HG03159 (cell line): ENCODE measurements at regions not wholly inside any gene's neighbourhood (a gene's known extent, or its start where the extent isn't known, plus 50 kb on each side); places are given as distances from the start of the nearest gene placed in this dataset.

Experiments
- ATAC-seq: cut with Tn5 transposase; IDR thresholded peaks from one replicate; pipeline ENCODE4 v1.9.1; 2021; ENCODE audit warnings: mild to moderate bottlenecking, moderate library complexity; ENCODE audit not compliant: unreplicated experiment

DNA sequence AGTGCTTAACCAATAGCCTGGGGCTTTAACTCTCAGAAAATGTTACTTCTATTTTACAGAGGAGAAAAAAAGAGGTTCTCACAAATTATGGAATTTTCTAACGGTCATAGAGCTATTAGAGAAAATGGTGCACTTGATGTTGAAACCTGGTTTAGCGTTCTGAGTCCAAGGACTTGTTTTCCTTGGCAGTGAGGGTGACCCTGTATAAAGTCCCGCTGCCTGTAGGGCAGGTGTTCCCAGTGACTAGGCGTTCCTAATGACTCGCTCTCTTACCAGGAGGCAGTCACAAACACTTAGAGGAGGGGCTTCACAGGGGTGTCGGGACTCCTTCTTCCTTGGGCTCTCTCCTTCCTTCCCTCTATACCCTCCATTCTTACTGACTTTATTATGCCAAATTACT is 175.8 kb downstream of the ACTR3 start:
- no peak for ATAC-seq

DNA sequence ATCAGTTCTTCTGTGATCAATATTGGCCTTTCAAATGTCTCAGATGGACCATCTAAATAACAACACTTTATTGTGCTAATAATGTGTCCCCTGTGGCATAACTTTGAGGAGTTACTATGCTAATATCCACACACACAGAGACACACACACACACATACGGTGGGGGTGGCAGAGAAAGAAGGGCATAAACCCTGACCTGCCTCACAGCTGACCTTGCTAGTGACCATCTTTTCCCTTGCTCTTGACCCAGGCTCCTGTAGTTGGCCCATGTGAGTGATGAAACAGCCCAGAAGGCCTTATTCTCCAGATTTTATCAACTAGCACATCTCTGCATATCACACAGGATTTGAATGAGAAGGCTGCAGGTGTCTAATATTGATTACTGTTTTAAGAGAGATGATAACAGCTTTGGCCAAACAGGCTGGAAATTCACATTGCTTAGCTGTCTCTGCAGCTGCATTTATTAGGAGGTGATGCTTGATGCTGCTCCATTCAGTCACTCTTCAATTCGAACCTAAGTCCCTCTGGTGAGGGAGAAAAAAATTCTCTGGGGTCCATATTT is 176.4 kb downstream of the ACTR3 start:
- ATAC-seq: no peak

DNA sequence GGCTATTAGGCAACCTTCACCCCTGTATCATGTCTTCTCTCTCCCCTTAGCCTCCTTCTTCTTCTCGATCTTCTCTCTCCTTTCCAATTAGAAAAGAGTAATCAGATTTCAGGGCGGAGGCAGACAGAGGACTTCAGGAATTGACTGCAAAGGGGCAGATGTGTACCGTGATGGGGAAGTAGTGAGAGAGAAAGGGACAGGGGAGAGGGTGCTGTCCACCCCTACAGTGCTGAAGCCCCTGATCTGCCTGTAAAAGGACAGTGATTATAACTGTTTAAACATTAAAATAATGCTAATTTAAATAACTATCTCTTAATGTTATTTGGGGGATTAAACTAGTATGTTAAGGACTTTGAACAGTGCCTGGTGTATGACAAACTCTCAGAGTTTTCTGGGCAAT is 178.5 kb downstream of the ACTR3 start:
- ATAC-seq: no peak

DNA sequence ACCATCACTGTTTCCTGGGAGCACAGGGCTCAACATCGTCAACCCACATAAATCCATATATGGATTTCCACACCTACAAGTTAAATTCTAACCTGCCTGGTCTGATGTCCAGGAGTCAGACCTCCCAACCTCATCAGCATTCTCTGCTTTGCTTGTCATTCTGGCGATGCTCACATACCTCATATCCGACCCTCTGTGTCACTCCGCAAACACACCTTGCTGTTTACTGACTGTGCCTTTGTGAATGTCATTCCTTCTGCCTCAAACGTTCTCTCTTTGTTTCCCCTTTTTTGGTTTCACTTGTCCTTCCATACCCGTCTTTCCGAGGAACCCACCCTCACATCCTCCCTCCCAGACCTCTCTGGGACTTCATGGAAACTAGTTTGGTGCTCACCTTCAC is 187.1 kb downstream of the ACTR3 start:
- ATAC-seq: no peak

DNA sequence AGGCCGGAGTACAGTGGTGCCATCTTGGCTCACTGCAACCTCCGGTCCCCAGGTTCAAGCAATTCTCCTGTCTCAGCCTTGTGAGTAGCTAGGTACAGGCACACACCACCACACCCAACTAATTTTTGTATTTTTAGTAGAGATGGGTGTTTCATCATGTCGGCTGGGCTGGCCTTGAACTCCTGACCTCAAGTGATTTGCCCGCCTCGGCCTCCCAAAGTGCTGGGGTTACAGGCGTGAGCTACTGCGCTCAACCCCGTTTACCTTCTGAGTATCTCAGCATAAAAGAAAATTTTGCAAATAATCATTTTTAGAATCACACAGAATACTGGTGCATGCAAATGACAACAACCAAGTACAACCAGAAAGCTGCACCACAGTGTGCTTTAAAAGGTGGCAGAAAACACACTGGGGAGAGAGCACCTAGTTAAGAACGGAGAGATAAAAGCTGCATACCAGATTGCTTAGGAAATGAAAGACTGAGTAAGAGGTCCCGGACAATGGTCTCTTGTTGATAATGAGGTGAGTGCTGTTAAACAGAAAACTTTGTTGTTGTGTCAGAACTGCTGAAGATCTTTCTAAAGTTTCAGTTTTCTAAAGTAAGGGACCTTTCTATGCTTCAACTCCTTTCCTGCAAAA is 189.6 kb downstream of the ACTR3 start:
- ATAC-seq: no peak

DNA sequence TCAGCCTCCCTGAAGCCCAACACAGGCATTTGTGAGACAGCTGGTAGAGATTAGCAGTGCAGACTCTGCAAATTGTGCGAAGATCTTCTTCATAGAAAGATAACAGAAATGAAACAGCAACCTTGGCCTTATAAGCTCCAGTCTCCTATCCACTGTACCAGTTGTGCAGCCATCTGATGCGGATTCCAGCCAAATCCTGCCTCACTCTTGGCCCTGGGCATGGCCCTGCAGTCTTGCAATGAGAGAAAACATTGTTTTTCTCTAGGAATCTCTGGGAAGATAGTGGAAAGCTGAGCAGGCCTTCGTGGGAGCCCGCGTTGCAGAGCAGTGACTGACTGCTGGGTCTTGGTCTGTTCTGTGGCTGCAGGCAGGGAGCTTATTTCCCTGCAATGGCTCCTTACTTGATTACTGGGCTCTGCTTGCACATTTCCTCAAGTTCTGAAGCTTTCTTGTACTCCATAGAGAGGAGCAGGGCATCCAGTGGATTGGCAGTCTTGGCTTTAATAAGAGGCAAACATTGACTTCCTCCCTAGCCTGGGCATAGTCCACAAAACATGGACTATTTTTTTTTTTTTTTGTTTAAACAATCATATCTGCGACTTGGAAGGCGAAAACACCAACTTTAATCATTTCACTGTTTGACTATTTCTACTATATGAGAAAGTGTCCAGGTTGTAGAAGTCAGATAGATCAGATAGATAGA is 193.0 kb downstream of the ACTR3 start:
- ATAC-seq: no peak

DNA sequence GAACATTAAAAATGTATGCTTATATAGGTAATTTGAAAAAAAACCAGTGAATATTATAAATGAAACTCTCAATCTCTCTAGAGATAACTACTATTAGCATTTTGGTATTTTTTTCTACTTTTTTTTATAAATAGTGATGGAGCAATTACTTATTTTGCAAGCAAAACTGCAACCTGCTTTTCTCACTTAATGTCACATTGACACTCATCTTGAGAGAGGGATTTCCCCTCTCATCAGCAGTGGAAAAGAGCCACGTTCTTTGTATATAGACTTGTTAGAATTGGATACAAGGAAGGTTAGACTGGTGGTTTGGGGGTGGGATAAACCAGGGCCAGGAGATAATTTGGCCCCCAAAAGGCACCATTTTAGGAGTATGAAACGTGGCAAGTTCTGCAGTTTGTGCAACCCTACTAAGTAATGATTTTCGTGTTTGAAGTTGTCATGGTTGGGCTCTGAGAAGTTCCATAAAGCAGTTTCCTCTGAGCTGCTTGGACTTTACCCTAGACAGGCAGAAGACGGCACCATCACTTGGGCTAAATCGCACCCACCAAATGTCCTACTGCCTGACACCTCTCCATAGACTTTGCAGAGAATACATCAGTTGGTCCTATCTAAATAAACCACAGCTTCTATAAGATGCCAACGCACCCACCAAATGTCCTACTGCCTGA is 194.0 kb downstream of the ACTR3 start:
- ATAC-seq: no peak

DNA sequence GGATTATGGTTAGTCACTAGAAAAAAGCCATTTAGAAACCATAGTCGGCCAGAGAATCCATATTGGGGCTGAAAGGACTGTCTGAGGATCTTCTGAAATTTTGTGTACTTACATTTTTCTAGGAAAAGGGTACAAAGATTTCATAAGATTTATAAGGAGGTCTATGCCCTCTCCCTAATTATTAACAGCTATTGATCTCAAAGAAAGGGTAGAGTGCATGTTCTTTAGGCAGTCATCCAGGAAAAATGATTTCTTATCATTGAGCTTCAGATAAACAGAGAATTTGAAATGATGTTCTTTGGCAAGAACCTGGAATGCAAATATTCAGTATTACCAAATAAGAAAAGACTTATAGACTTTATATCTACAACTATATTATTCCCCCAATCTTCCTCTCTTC is 195.3 kb downstream of the ACTR3 start:
- no peak for ATAC-seq

DNA sequence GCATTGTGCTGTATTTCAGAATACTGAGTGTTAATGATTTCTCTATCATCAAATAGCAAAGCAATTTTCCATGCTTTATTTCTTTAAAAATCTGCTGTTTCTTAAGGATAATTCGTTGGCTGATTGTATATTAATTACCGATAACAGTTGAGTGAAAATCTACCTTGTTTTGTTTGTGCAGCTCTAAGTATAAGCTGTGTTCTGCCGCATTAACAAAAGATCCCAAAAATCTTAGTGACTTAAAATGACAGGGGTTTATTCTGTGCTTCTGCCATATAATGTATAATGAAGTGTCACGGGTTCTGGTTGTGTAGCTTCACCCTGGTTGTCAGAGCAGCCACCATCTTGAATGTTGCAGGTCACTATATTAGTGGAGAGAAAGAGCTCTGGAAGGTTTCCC is 196.1 kb downstream of the ACTR3 start:
- ATAC-seq: no peak

DNA sequence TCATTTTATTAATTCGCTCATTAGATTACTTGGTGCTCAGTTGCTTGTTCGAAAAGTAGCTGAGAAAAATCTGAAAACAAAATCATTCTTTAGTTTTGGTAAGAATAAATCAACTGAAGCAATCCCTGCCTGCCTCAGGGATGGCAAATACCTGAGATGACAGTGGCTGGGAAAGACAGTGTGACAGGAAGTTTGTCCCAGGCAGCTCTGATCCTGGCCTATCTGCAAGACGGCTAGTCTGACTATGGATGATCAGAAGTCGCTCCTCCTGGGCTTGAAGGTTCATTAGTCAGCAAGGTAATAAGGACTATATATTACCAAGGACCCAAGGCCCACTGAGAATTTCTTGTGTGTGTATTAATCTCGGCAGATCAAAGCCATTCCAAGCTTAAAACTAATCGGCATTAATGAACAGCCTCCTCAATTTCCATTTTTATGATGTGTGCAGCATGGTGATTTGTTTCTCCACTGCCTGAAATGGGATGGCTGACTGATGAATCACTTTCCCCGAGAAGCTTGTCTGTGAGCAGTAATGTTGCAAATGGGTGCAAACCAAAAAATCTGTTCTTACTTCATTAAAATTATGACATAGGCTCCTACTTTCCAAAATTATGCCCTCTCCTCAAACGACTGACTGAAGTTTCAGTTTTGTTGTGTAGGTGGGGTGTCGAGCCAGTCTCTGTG is 199.9 kb downstream of the ACTR3 start:
- ATAC-seq: no peak

DNA sequence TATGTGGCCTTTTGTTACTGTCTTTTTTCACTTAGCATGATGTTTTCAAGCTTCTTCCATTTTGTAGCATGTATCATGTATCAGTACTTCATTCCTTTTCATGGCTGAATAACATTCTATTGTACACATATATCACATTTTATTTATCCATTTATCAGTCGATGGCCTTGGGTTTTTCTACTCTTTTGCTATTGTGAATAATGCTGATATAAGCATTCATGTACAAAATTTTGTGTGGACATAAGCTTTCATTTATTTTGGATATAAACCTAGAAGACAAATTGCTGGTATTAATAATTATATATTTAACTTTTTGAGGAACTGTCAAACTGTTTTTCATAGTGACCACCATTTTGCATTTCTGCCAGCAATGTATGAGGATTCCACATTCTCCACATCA is 201.1 kb downstream of the ACTR3 start:
- ATAC-seq: no peak

DNA sequence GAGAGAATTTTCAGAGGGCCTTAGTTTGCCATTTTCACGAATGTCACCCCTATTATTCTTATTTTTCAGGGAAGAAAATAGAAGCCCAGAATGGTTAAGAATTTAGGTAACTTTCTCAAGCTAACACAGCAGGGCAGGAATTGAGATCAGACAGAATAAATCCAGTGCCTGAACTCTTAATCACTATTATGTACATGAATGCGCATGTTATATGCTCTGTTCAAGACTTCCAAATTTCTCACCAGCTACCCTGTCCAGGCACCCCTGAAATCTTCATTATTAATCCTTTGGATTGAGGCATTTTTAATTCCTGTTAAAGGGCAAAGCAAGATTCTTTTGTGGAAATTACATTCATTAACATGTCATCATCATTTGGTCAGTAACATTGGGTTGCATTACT is 218.4 kb downstream of the ACTR3 start:
- ATAC-seq: no peak

DNA sequence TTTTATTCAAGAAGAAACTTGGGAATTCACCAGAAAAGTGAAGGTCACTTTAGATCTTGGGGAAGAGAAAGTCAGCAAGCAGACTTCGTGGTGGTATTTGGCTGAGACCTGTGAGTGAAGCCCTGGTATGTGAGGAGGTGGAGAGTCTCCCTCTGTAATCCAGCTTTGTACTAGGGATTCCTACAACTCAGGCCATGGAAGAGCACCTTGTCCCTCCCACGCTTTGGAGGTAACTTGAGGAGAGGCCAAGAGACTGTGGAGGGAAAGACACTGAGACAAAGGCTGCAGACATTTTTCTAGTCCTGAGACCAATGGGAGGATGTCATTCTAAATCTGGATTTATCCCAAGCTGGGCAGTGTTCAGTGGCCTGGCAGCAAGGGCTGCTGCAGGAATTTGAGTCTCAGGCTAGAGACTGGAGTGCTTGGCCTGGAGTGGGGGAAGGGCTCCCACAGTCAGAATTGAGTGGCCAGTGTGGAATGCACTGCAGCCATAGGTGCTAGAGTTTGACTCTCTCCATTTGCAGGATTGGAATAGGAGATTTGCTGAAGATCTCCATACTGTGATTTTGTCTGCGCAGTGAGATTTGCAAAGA is 219.0 kb downstream of the ACTR3 start:
- ATAC-seq: no peak

DNA sequence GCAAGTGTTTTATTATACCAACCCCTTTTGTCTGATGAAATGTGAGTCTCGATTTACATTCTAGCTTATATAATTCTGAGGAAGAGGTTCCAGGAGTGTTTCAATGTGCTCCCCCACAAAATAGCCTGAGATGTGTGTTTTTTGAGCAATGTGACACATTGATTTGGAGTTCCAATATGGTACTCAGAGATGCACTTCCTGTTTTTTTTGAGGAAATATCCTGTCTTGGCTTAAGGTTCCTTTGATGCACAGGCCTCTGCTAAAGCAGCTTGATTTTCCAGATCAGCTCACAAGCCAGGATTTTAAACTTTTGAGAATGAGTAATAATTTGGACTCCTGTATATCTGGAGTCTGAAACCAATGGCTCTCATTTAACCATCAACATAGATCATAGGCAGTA is 221.4 kb downstream of the ACTR3 start:
- ATAC-seq: no peak

DNA sequence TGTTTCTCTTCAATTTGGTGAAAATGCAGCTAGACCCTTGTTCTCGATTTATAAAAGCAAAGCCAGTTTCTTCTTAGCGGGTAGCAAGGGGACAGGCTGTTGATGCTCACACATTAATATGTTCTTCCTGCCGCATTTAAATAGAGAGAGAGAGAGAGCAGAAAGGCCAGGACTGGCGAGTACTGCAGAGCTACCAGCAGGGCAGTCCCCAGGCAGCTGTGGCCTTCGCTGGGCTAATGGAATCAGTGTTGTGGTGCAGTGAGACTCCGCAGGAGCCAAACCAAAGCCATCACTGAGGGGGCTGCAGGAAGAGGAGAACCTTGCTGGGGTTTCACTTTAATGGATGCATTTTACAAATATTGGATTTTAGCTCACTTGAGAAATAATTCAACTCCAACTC is 223.6 kb downstream of the ACTR3 start:
- no peak for ATAC-seq

DNA sequence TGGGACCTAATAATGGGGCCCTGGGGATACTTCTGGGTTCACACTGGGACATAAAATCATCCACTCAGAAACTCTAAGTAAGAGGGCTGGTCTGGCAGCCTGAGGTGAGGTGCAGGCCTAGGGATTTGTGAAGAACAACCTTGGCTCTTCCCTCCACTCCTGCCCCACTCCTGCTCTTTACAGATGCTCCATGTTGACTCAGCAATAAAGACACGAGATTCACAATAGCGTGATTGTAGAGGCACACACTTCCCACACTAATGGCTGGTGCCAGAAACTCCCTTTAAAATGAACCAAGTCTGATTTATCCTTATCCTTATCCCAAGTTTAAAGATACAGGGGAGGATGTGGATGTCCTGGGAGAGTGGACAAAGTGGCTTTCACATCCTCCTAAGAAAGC is 228.2 kb downstream of the ACTR3 start:
- ATAC-seq: no peak

DNA sequence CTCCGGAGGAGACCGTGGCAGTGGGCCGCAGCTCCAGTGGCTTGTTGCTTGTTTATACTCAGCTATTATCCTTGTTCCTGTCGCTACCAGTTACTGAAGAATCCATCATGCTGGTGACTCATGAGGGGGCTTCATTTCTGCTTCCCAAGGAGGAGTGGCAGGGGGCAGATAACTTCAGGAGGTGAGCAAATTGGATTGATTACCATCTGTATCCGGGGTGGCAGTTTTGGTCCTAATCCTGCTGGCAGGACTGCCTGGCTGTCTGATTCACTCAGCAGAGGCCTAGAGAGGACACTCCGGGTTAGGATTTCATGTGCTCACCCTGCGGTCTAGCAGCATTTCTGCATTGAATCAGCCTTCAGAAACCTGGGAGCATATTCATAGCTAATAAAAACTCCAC is 230.0 kb downstream of the ACTR3 start:
- ATAC-seq: no peak

DNA sequence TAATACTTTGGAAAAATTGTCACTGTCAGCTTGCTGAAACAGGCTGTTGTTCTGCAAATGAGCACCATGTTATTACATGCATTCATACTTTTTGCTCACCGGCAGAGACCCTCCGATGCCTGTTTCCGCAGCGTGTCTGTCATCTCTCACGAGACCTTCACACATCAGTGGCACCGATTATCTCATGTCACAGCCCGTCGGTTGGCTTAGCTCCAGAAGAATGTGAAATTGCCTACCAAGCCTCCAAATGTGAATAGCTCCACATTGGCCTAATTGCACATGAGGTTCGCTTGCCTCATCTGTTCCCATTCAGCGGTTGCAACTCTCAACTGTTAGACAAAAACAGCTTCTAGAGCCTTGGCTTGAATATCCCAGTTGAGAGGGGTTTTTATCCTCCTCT is 233.0 kb downstream of the ACTR3 start:
- no peak for ATAC-seq

DNA sequence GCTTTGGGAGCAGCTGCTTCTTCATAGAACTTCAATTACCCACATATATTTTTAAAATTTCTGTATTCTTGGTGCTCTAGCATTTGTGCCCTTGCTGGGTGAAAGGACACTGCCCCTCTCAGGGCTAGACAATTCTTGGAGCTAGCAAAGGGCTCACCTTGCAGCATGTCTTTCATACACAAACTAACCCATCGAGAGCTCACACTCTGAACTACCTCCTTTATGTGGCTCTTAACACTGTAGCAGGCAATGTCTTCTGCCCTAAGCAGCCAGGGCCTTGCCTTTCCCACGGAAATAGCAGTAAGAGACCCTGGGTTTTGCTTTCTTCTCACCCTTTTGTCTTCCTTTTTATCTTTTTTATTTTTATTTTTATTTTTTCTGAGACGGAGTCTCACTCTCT is 234.0 kb downstream of the ACTR3 start:
- no peak for ATAC-seq

DNA sequence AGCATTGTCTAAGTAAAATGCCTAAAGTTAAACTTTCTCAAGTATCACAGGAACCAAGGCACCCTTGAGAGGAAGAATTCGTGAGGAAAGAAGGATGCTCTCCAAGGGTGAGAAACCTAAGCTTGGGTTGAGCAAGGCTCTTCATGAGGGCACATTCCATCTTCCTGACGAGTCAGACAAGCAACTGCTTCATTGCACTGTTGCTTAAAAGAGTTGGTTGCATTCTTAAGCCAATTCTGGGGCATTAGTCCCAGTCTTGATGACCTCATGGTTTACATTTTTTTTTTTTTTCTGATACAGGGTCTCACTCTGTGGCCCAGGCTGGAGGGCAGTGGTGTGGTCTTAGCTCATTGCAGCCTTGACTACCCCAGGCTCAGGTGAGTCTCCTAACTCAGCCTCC is 237.5 kb downstream of the ACTR3 start:
- no peak for ATAC-seq

DNA sequence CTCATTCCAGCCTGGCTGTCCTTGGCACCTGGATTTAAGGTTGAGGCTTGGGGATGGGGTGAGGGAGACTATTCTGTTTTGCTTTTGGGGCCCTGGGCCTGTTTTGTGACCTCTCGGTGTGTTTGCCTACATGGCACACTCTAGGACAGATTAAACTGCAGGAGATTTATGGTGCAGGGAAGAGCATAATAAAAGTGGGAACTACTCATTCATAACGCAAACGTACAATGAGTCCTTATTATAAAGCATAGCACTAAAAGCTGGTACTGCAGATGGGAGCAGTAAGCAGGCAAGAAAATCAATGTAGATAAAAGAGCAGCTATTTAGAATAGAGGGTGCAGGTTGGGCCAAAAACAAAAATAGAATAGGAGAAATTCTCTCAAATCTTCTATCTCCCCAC is 238.4 kb downstream of the ACTR3 start:
- ATAC-seq: no peak
